DND-41 (cell line): ENCODE measurements at regions not wholly inside any gene's neighbourhood (a gene's known extent, or its start where the extent isn't known, plus 50 kb on each side); places are given as distances from the start of the nearest gene placed in this dataset.

Experiments
- ATAC-seq: fragments of 200-7000 bp; cut with Tn5 transposase; 3 replicates; pipeline ENCODE4 v1.9.1; 2021; ENCODE audit warnings: low read depth; ENCODE audit not compliant: insufficient read depth
- DNase-seq: peaks from one replicate; pipeline ENCODE4 v3.0.0-alpha.2; 2020
- H2AFZ ChIP-seq: 2 replicates; pipeline ENCODE4 v1.6.0; 2012; ENCODE audit warnings: low read depth, low read length
- H3K27ac ChIP-seq: 2 replicates; pipeline ENCODE4 v1.5.1; 2012; ENCODE audit warnings: low read length, inconsistent platforms
- H3K27me3 ChIP-seq: fragments of 200-600 bp; sonication (generic); 2 replicates; pipeline ENCODE4 v1.6.0; 2012; ENCODE audit warnings: low read length, mild to moderate bottlenecking, inconsistent platforms; ENCODE audit not compliant: insufficient read depth, poor library complexity
- H3K36me3 ChIP-seq: 2 replicates; pipeline ENCODE4 v1.5.1; 2012; ENCODE audit warnings: low read length, inconsistent platforms; ENCODE audit not compliant: insufficient read depth
- H3K4me1 ChIP-seq: 2 replicates; pipeline ENCODE4 v1.5.1; 2012; ENCODE audit warnings: mild to moderate bottlenecking, low read length; ENCODE audit not compliant: insufficient read depth
- H3K4me2 ChIP-seq: 2 replicates; pipeline ENCODE4 v1.6.0; 2012; ENCODE audit warnings: mild to moderate bottlenecking, moderate library complexity, low read length, inconsistent platforms; ENCODE audit not compliant: insufficient read depth
- H3K4me3 ChIP-seq, 2 experiments: fragments of 200-600 bp in 1 of 2; shearing (Covaris generic) in 1 of 2; 2 replicates each; pipeline ENCODE4 v1.5.1; 2012 to 2016; ENCODE audit warnings: inconsistent platforms in 2 of 2, low read length in 2 of 2, mild to moderate bottlenecking in 2 of 2, low read depth in 1 of 2, moderate library complexity in 1 of 2
- H3K79me2 ChIP-seq: 2 replicates; pipeline ENCODE4 v1.6.0; 2012; ENCODE audit warnings: low read length, inconsistent platforms; ENCODE audit not compliant: insufficient read depth
- H3K9ac ChIP-seq: 2 replicates; pipeline ENCODE4 v1.6.0; 2012; ENCODE audit warnings: low read depth, mild to moderate bottlenecking, inconsistent platforms, low read length, moderate library complexity
- H3K9me3 ChIP-seq: 2 replicates; pipeline ENCODE4 v1.5.1; 2012; ENCODE audit warnings: low read length, moderate library complexity, mild to moderate bottlenecking, inconsistent platforms; ENCODE audit not compliant: insufficient read depth, severe bottlenecking
- H4K20me1 ChIP-seq: 2 replicates; pipeline ENCODE4 v1.6.0; 2012; ENCODE audit warnings: low read length; ENCODE audit not compliant: insufficient read depth
- EZH2 ChIP-seq: IDR thresholded peaks from 3 replicates; pipeline ENCODE4 v1.6.1; 2012; ENCODE audit warnings: borderline replicate concordance, low read depth, mild to moderate bottlenecking, moderate library complexity, low read length, inconsistent platforms; ENCODE audit not compliant: severe bottlenecking
- TF ChIP-seq, protein P1 (sequence below): IDR thresholded peaks from 2 replicates; pipeline ENCODE4 v1.5.1; 2012; ENCODE audit warnings: borderline replicate concordance, low read length, moderate library complexity, mild to moderate bottlenecking; ENCODE audit not compliant: poor library complexity, severe bottlenecking; ENCODE audit errors: extremely low read depth

DNA sequence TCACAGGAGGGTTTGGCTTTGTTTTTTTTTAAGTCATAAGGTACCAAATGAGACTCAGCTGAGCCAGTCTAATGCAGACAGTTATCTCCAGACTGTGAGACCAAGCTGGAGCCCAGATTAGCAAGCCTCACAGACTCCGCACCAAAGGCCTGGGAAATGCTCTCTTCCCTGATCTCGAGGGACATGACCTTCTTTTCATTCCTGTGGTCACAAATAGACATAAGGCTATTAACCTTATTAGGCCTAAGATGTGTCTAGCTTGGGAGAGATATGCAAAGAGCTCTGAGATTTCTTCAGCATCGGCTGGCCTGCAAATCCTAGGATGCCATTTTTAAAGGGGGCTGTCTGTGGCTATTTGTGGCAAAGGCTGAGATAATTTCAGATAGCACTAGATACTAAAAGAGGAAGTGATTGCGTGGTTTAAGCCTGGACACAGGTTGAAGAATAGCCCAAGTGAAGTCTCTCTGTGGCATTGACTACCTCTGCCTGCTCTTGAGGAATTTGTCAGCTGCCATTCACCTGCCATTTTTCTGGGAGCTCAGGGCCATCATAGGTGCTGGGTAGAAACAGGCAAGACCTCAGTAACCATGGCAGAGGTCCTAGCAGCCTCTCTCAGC, 301.3 kb downstream of the SIPA1L2 start:
- no peak overlapping the region for H3K4me3 ChIP-seq
- H4K20me1 ChIP-seq: no peaks in the 10 kb centered on the region
- ATAC-seq (no peak), DNase-seq (no peak)
- no peaks in the 10 kb centered on the region for H3K36me3 ChIP-seq
- H3K79me2 ChIP-seq: no peaks in the 10 kb centered on the region
- no peak overlapping the region for H3K4me2 ChIP-seq
- no peak for TF ChIP-seq EZH2
- TF ChIP-seq, protein P1, sequence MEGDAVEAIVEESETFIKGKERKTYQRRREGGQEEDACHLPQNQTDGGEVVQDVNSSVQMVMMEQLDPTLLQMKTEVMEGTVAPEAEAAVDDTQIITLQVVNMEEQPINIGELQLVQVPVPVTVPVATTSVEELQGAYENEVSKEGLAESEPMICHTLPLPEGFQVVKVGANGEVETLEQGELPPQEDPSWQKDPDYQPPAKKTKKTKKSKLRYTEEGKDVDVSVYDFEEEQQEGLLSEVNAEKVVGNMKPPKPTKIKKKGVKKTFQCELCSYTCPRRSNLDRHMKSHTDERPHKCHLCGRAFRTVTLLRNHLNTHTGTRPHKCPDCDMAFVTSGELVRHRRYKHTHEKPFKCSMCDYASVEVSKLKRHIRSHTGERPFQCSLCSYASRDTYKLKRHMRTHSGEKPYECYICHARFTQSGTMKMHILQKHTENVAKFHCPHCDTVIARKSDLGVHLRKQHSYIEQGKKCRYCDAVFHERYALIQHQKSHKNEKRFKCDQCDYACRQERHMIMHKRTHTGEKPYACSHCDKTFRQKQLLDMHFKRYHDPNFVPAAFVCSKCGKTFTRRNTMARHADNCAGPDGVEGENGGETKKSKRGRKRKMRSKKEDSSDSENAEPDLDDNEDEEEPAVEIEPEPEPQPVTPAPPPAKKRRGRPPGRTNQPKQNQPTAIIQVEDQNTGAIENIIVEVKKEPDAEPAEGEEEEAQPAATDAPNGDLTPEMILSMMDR: no peak
- H3K4me1 ChIP-seq: no peaks in the 10 kb centered on the region
- H2AFZ ChIP-seq: no peak overlapping the region
- no peak overlapping the region for H3K9ac ChIP-seq
- no peaks in the 10 kb centered on the region for H3K27me3 ChIP-seq
- H3K9me3 ChIP-seq: peaks cover 6% of the 10 kb centered on the region
- H3K27ac ChIP-seq: no peak overlapping the region

DNA sequence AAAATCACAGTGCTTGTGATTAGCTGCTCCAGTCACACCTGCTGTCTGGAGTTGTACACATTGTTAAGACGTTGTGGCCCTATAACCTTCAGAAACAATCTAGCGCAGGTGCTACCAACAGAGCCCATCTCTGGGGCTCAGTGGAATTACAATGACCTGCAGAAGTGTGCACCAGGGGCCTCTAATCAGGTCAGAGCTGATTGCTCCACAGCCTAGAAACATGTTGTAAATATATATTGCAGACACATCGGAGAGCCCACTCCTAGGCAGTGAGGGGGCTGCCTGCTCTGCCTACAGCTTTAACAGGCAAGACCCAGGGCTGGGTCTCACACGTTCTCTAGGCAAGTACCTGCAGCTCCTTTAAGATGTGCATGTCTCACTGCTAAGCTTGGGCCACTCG, 302.0 kb downstream of the SIPA1L2 start:
- H3K9me3 ChIP-seq: peaks cover 6% of the 10 kb centered on the region
- H3K4me1 ChIP-seq: no peaks in the 10 kb centered on the region
- TF ChIP-seq, protein P1: no peak
- TF ChIP-seq EZH2: no peak
- no peaks in the 10 kb centered on the region for H3K36me3 ChIP-seq
- no peaks in the 10 kb centered on the region for H4K20me1 ChIP-seq
- H3K9ac ChIP-seq: no peak overlapping the region
- no peaks in the 10 kb centered on the region for H3K27me3 ChIP-seq
- H2AFZ ChIP-seq: no peak overlapping the region
- H3K79me2 ChIP-seq: no peaks in the 10 kb centered on the region
- no peak for ATAC-seq
- H3K27ac ChIP-seq: no peak overlapping the region
- H3K4me3 ChIP-seq: no peak overlapping the region
- DNase-seq: no peak
- no peak overlapping the region for H3K4me2 ChIP-seq

DNA sequence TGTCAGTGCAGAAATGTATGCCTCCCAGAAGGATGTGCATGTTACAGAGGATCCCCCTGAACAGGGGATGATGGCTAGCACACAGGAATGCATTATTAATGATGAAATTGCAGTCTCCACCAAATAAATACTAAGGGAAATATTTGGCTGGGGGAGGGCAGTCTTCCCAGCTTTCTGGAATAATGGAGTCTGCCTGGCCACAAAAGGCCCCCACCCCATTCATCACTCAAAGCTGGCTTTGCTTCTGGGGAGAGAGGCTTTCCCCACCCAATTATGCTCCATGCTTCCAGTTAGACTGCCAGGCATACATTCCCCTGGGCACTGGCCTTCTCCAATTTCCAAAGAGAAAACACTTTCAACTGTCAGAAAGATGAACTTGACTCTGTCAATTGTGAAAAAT, 302.7 kb downstream of the SIPA1L2 start:
- peaks cover 6% of the 10 kb centered on the region for H3K9me3 ChIP-seq
- ATAC-seq: no peak

More for the DNA sequence above, 302.7 kb downstream of the SIPA1L2 start:
- Histone ChIP-seq H2AFZ (no peak overlapping the region), H3K4me2 (no peak overlapping the region), H4K20me1 (no peaks in the 10 kb centered on the region), H3K36me3 (no peaks in the 10 kb centered on the region), H3K4me1 (no peaks in the 10 kb centered on the region), H3K27me3 (no peaks in the 10 kb centered on the region), H3K9ac (no peak overlapping the region), H3K4me3 (no peak overlapping the region), H3K79me2 (no peaks in the 10 kb centered on the region), H3K27ac (no peak overlapping the region)
- no peak for DNase-seq
- TF ChIP-seq EZH2: no peak
- TF ChIP-seq, protein P1: no peak
